GM12878 (cell line): ENCODE measurements at regions not wholly inside any gene's neighbourhood (a gene's known extent, or its start where the extent isn't known, plus 50 kb on each side); places are given as distances from the start of the nearest gene placed in this dataset.
"Not testable (repeated sequence)": the region's sequence is repeated elsewhere in the genome, so short reads cannot be mapped to it uniquely, and the experiment has no call there.

Experiments
- ATAC-seq: fragments of 200-7000 bp; cut with Tn5 transposase; 3 replicates; pipeline ENCODE4 v1.9.1; 2020; ENCODE audit warnings: mild to moderate bottlenecking, moderate library complexity
- BruUV-seq: library from RNA; stranded (reverse); fragments of 400-500 nt; replicated peaks from 2 replicates; lab custom pipeline; 2021; lab: Mats Ljungman, UMichigan
- CTCF ChIA-PET: fragments of 300-600 bp; sonication (Branson Sonifier 250); formaldehyde crosslinking; extraction: SDS; loops from one replicate; lab custom pipeline; 2021; ENCODE audit warnings: inconsistent platforms; lab: Yijun Ruan, JAX
- POLR2A ChIA-PET: fragments of 350-600 bp; formaldehyde crosslinking; extraction: SDS; loops from one replicate; lab custom pipeline; 2021; ENCODE audit warnings: inconsistent platforms; lab: Charles Lee
- RAD21 ChIA-PET: fragments of 300-600 bp; sonication (Branson Sonifier 250); formaldehyde crosslinking; loops from one replicate; lab custom pipeline; 2023; ENCODE audit warnings: antibody characterized with exemption; ENCODE audit not compliant: unreplicated experiment; lab: Charles Lee
- SMC1A ChIA-PET: fragments of 300-600 bp; sonication (Branson Sonifier 250); formaldehyde crosslinking; loops from one replicate; lab custom pipeline; 2023; ENCODE audit not compliant: unreplicated experiment, uncharacterized antibody; lab: Charles Lee
- DNase-seq: peaks from one replicate; pipeline ENCODE4 v3.0.0-alpha.2; 2011; ENCODE audit warnings: low read depth, low spot score
- FAIRE-seq: peaks from 3 replicates; lab custom pipeline; 2011; peaks lifted over from hg19 to GRCh38; lab: Jason Lieb, UNC
- H2AFZ ChIP-seq: 2 replicates; pipeline ENCODE4 v1.6.0; 2011; ENCODE audit warnings: low read depth, low read length, control low read depth; ENCODE audit not compliant: control insufficient read depth
- H3K27ac ChIP-seq: 2 replicates; pipeline ENCODE4 v1.5.1; 2011; ENCODE audit warnings: control low read depth; ENCODE audit not compliant: control insufficient read depth, insufficient read depth
- H3K27me3 ChIP-seq, 2 experiments: replicated peaks in 1 of 2; 2 replicates each; pipeline versions ENCODE4 v1.6.0 to v1.6.1; 2011; ENCODE audit warnings: low read length in 1 of 2; ENCODE audit not compliant: control insufficient read depth in 2 of 2, insufficient read depth in 2 of 2
- H3K36me3 ChIP-seq, 2 experiments: 2 replicates each; pipeline ENCODE4 v1.5.1; 2011; ENCODE audit warnings: low read length in 1 of 2; ENCODE audit not compliant: control insufficient read depth in 2 of 2, insufficient read depth in 2 of 2
- H3K4me1 ChIP-seq: 2 replicates; pipeline ENCODE4 v1.6.1; 2011; ENCODE audit warnings: mild to moderate bottlenecking, low read length, moderate library complexity, mixed read lengths; ENCODE audit not compliant: control insufficient read depth, insufficient read depth
- H3K4me2 ChIP-seq: 2 replicates; pipeline ENCODE4 v1.6.0; 2011; ENCODE audit warnings: control low read depth; ENCODE audit not compliant: control insufficient read depth, insufficient read depth
- H3K4me3 ChIP-seq: fragments of 200-600 bp; sonication (generic); 2 replicates; pipeline ENCODE4 v1.5.1; 2016
- H3K79me2 ChIP-seq: 2 replicates; pipeline ENCODE4 v1.6.0; 2011; ENCODE audit warnings: low read length; ENCODE audit not compliant: control insufficient read depth, insufficient read depth
- H3K9ac ChIP-seq: 2 replicates; pipeline ENCODE4 v1.8.0; 2011; ENCODE audit warnings: low read length, control low read depth, mixed read lengths; ENCODE audit not compliant: control insufficient read depth, insufficient read depth
- H3K9me3 ChIP-seq: replicated peaks from 3 replicates; pipeline ENCODE4 v1.5.1; 2011; ENCODE audit warnings: mild to moderate bottlenecking, low read length; ENCODE audit not compliant: control insufficient read depth, insufficient read depth
- H4K20me1 ChIP-seq: 2 replicates; pipeline ENCODE4 v1.6.0; 2011; ENCODE audit not compliant: control insufficient read depth, insufficient read depth
- CTCF ChIP-seq, 3 experiments: IDR thresholded peaks in 2 of 3; conservative IDR thresholded peaks in 1 of 3; 2 replicates each; pipeline ENCODE4 v1.5.1; 2011; ENCODE audit warnings: low read depth in 3 of 3, low read length in 3 of 3, mild to moderate bottlenecking in 3 of 3, control low read depth in 2 of 3, moderate library complexity in 2 of 3, inconsistent platforms in 1 of 3, mixed read lengths in 1 of 3; ENCODE audit not compliant: control insufficient read depth in 2 of 3, insufficient read depth in 1 of 3; ENCODE audit errors: extremely low read depth in 1 of 3
- PBX3 ChIP-seq: IDR thresholded peaks from 2 replicates; pipeline ENCODE4 v1.6.1; 2011; ENCODE audit warnings: mild to moderate bottlenecking, low read depth, low read length, moderate library complexity; ENCODE audit not compliant: insufficient replicate concordance
- RAD21 ChIP-seq: IDR thresholded peaks from 2 replicates; pipeline ENCODE4 v1.6.1; 2011; ENCODE audit warnings: mild to moderate bottlenecking, low read depth, low read length, moderate library complexity; ENCODE audit not compliant: insufficient read depth
- SMC3 ChIP-seq: IDR thresholded peaks from 2 replicates; pipeline ENCODE4 v1.6.1; 2011; ENCODE audit warnings: low read length, improper control_type of control experiment, borderline replicate concordance
- WGBS: methylation state at CpG from one replicate; pipeline ENCODE4 v1.1.6; 2016; ENCODE audit warnings: low lambda C conversion rate; ENCODE audit not compliant: insufficient replicate concordance, insufficient coverage; ENCODE audit errors: missing lambda C conversion rate; 5-methylcytosine and 5-hydroxymethylcytosine counted together
- in situ Hi-C: fragments of 300-500 bp; cut with MboI; formaldehyde crosslinking; loops from 9 replicates; pipeline ENCODE4 v1.14.3; 2018; ENCODE audit warnings: mixed read lengths
- intact Hi-C: fragments of 100-400 bp; cut with micrococcal nuclease; formaldehyde crosslinking; loops from one replicate; pipeline ENCODE4 v1.14.2; 2022; ENCODE audit not compliant: unreplicated experiment

DNA sequence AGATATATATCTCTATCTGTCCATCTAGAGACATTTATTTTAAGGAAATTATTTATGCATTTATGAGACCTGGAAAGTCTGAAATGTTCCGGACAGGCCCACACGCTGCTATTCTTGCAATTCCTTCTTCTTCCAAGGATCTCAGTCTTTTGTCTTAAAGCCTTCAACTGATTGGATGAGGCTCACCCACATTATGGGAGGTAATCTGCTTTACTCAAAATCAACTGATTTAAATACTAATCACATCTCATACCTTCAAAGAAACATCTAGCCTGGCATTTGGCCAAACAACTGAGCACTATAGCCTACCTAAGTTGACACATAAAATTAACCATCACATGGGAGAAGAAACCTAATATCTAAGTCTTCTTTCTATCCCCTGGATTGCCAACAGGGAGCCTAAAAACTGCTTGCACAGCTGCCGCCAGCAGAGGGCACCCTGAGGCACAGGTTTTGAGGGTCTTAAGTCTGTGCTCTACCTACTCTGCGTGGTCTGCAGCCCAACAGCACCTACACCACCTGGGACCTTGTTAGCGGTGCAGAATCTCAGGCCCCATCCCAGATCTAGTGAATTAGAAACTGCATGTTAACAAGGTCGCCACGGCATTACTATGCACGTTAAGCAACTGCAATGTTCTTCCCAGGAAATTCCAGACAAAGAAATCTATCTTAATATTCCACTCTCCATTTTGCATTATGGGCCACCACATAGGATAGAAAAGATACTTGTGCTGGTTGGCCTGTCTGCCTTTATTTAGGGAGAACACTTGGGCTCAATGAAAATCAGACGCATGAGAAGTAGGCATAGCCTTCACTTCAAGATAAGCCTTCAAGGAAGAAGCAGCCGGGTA lies 249.7 kb downstream of the FOXG1 start:
- Histone ChIP-seq H3K4me1 (no peaks in the 10 kb centered on the region), H3K4me2 (no peak overlapping the region), H4K20me1 (no peaks in the 10 kb centered on the region), H3K36me3 (no peaks in the 10 kb centered on the region), H3K9me3 (no peaks in the 10 kb centered on the region), H3K79me2 (no peaks in the 10 kb centered on the region), H2AFZ (no peak overlapping the region), H3K27me3 (no peaks in the 10 kb centered on the region), H3K4me3 (no peak overlapping the region), H3K9ac (no peak overlapping the region), H3K27ac (no peak overlapping the region)
- ChIA-PET RAD21 (no interaction called here), CTCF (no interaction called here), POLR2A (no interaction called here), SMC1A (no interaction called here)
- in situ Hi-C loops: no loop called here
- no TSS peak for BruUV-seq
- intact Hi-C loops: loop anchor here (5.0 to 10.0 kb wide), 2 partner anchors 264 to 529 kb away; no protein-coding TSS in a partner anchor
- 53% methylated on average over 10 of the region's 10 CpGs for WGBS
- FAIRE-seq: no peak
- TF ChIP-seq SMC3: peak; percentile 38; the same call in 1 of the 2 replicates
- TF ChIP-seq CTCF (IDR thresholded peaks at IDR 0.05 in 2 of 3, conservative IDR thresholded peaks at IDR 0.05 in 1 of 3; ENCODE audit: control insufficient read depth in 2 of 3, extremely low read depth in 1 of 3, insufficient read depth in 1 of 3, low read depth in 3 of 3, low read length in 3 of 3): peak; percentile 46 to 69 (median 53); a peak in 5 of 6 replicates
- peak; percentile 44 for TF ChIP-seq RAD21
- no peak for TF ChIP-seq PBX3
- peak; percentile 69 for ATAC-seq
- DNase-seq: no peak

DNA sequence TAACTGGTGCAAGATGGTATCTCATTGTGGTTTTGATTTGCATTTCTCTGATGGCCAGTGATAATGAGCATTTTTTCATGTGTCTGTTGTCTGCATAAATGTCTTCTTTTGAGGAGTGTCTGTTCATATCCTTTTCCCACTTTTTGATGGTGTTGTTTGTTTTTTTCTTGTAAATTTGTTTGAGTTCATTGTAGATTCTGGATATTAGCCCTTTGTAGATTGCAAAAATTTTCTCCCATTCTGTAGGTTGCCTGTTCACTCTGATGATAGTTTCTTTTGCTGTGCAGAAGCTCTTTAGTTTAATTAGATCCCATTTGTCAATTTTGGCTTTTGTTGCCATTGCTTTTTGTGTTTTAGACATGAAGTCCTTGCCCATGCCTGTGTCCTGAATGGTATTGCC lies 256.9 kb downstream of the FOXG1 start:
- H3K9me3 ChIP-seq, H3K27me3 ChIP-seq, H3K4me1 ChIP-seq, BruUV-seq, ATAC-seq, RAD21 ChIA-PET, H2AFZ ChIP-seq, FAIRE-seq, POLR2A ChIA-PET, H3K79me2 ChIP-seq, H3K4me2 ChIP-seq, DNase-seq, H4K20me1 ChIP-seq, H3K36me3 ChIP-seq, in situ Hi-C loops, CTCF ChIA-PET, H3K27ac ChIP-seq, H3K9ac ChIP-seq, intact Hi-C loops, H3K4me3 ChIP-seq, SMC1A ChIA-PET: not testable (repeated sequence)

- in situ Hi-C loops, H4K20me1 ChIP-seq: not testable (repeated sequence)
- 0% methylated on average over 3 of the region's 3 CpGs for WGBS
Observed at GRCh38 chr14:29027441-29027840, 260.9 kb downstream of the FOXG1 start.

More at GRCh38 chr14:29027441-29027840, 260.9 kb downstream of the FOXG1 start:
- BruUV-seq, H3K9ac ChIP-seq, DNase-seq, H3K36me3 ChIP-seq, H3K79me2 ChIP-seq, H3K4me1 ChIP-seq, FAIRE-seq, ATAC-seq, POLR2A ChIA-PET, H3K9me3 ChIP-seq, H3K4me2 ChIP-seq, H3K27ac ChIP-seq, CTCF ChIA-PET, intact Hi-C loops, H3K4me3 ChIP-seq, H3K27me3 ChIP-seq, H2AFZ ChIP-seq, RAD21 ChIA-PET: not testable (repeated sequence)
- SMC1A ChIA-PET: interaction anchor here (0.6 kb wide), 1 partner anchor 87 kb away, joined by 3 read pairs; no protein-coding TSS in a partner anchor
